ENCODE measurements at regions not wholly inside any gene's neighbourhood (a gene's known extent, or its start where the extent isn't known, plus 50 kb on each side); places are given as distances from the start of the nearest gene placed in this dataset.
"Not testable (repeated sequence)": the region's sequence is repeated elsewhere in the genome, so short reads cannot be mapped to it uniquely, and the experiment has no call there.

GRCh38 chr16:46519063-46519462, 102.1 kb downstream of the SHCBP1 start:
- DNase-seq, result no peak

GRCh38 chr16:46496701-46497100, 124.5 kb downstream of the SHCBP1 start:
- no peak for DNase-seq

GRCh38 chr16:46482895-46483294, 138.3 kb downstream of the SHCBP1 start:
- no peak for DNase-seq

- DNase-seq, result no peak
These were observed 154.9 kb downstream of the SHCBP1 start for GRCh38 chr16:46466239-46466638.

- DNase-seq, result not testable (repeated sequence)
These were observed 166.4 kb downstream of the SHCBP1 start for GRCh38 chr16:46454801-46455200.

- no peak for DNase-seq
These were observed 192.8 kb downstream of the SHCBP1 start for GRCh38 chr16:46428108-46429061.

GRCh38 chr16:46427340-46428107, 193.7 kb downstream of the SHCBP1 start:
- no peak for DNase-seq

- no peak for DNase-seq
These were observed 194.8 kb downstream of the SHCBP1 start for GRCh38 chr16:46426336-46426735.

GRCh38 chr16:46404028-46404427, 217.2 kb downstream of the SHCBP1 start:
- DNase-seq, result no peak

GRCh38 chr16:46398559-46398958, 222.6 kb downstream of the SHCBP1 start:
- DNase-seq, result not testable (repeated sequence)

- DNase-seq, result not testable (repeated sequence)
These were observed 224.3 kb downstream of the SHCBP1 start for GRCh38 chr16:46396883-46397270.

- DNase-seq, result not testable (repeated sequence)
These were observed 224.9 kb downstream of the SHCBP1 start for GRCh38 chr16:46396131-46396882.

GRCh38 chr16:46395391-46395921, 225.7 kb downstream of the SHCBP1 start:
- not testable (repeated sequence) for DNase-seq

- DNase-seq, result not testable (repeated sequence)
These were observed 226.2 kb downstream of the SHCBP1 start for GRCh38 chr16:46394963-46395362.

- not testable (repeated sequence) for DNase-seq
These were observed 227.0 kb downstream of the SHCBP1 start for GRCh38 chr16:46394149-46394548.

- DNase-seq, result peak; percentile 14
These were observed 228.1 kb downstream of the SHCBP1 start for GRCh38 chr16:46392930-46393722.

- not testable (repeated sequence) for DNase-seq
These were observed 230.3 kb downstream of the SHCBP1 start for GRCh38 chr16:46390660-46391462.

- peak; percentile 63 for DNase-seq
These were observed 231.6 kb downstream of the SHCBP1 start for GRCh38 chr16:46389561-46390041.

GRCh38 chr16:46388939-46389491, 232.2 kb downstream of the SHCBP1 start:
- DNase-seq, result not testable (repeated sequence)

GRCh38 chr16:46388354-46388753, 232.8 kb downstream of the SHCBP1 start:
- DNase-seq, result not testable (repeated sequence)
